Left ventricle myocardium inferior (tissue), 1 donor: ENCODE measurements at regions not wholly inside any gene's neighbourhood (a gene's known extent, or its start where the extent isn't known, plus 50 kb on each side); places are given as distances from the start of the nearest gene placed in this dataset.
A peak's percentile ranks its signal among the peaks of the same experiment; 100 is the strongest.

Source experiments
- DNase-seq: peaks from one replicate; pipeline ENCODE4 v3.0.0-alpha.2; 2020
- H3K27ac ChIP-seq: fragments of 200-600 bp; replicated peaks from 2 replicates; pipeline ENCODE4 v1.8.0; 2021
- H3K27me3 ChIP-seq: fragments of 200-600 bp; 2 replicates; pipeline ENCODE4 v1.8.0; 2021; ENCODE audit warnings: low read depth
- H3K36me3 ChIP-seq: fragments of 200-600 bp; 2 replicates; pipeline ENCODE4 v1.8.0; 2021
- H3K4me1 ChIP-seq: fragments of 200-600 bp; 2 replicates; pipeline ENCODE4 v1.8.0; 2021
- H3K4me3 ChIP-seq: fragments of 200-600 bp; 2 replicates; pipeline ENCODE4 v1.8.0; 2021; ENCODE audit warnings: mild to moderate bottlenecking, moderate library complexity
- H3K9me3 ChIP-seq: fragments of 200-600 bp; replicated peaks from 2 replicates; pipeline ENCODE4 v1.8.0; 2021
- intact Hi-C: fragments of 100-400 bp; cut with micrococcal nuclease; formaldehyde crosslinking; loops from one replicate; pipeline ENCODE4 v1.11.0; 2022
- TF ChIP-seq, protein P1 (sequence below): fragments of 200-600 bp; IDR thresholded peaks from 2 replicates; pipeline ENCODE4 v1.8.0; 2021; ENCODE audit warnings: antibody characterized with exemption, mild to moderate bottlenecking, borderline replicate concordance
- donor health status: DM: no; HTN: yes; CAD: no; lungs with severe emphysema.

DNA sequence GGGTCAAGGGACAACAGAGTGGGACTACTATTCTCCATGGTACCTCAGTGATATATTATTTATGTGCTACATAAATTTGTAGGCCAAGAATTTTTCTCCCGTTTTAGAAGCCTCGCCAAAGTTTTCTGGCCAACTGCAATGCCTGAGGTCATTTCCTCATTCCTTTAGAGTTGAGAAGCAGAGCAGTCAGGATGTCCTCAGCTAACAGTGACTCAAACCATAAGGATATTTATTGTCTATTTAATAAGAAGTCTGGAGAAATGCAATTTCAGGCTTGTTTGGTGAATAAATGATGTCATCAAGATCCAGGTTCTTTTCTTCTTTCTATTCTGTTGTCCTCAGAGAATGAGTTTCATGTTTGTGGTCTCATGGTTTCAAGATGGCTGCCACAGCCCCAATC is 91.0 kb downstream of the ADCYAP1 start:
- no peaks in the 10 kb centered on the region for H3K4me1 ChIP-seq
- DNase-seq, result no peak
- TF ChIP-seq, protein P1, sequence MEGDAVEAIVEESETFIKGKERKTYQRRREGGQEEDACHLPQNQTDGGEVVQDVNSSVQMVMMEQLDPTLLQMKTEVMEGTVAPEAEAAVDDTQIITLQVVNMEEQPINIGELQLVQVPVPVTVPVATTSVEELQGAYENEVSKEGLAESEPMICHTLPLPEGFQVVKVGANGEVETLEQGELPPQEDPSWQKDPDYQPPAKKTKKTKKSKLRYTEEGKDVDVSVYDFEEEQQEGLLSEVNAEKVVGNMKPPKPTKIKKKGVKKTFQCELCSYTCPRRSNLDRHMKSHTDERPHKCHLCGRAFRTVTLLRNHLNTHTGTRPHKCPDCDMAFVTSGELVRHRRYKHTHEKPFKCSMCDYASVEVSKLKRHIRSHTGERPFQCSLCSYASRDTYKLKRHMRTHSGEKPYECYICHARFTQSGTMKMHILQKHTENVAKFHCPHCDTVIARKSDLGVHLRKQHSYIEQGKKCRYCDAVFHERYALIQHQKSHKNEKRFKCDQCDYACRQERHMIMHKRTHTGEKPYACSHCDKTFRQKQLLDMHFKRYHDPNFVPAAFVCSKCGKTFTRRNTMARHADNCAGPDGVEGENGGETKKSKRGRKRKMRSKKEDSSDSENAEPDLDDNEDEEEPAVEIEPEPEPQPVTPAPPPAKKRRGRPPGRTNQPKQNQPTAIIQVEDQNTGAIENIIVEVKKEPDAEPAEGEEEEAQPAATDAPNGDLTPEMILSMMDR, result no peak
- peak overlapping the region; percentile 6 for H3K27ac ChIP-seq
- H3K27me3 ChIP-seq, result no peaks in the 10 kb centered on the region
- H3K4me3 ChIP-seq, result no peak overlapping the region
- H3K9me3 ChIP-seq, result peaks cover 9% of the 10 kb centered on the region
- intact Hi-C loops, result no loop called here
- H3K36me3 ChIP-seq, result no peaks in the 10 kb centered on the region

DNA sequence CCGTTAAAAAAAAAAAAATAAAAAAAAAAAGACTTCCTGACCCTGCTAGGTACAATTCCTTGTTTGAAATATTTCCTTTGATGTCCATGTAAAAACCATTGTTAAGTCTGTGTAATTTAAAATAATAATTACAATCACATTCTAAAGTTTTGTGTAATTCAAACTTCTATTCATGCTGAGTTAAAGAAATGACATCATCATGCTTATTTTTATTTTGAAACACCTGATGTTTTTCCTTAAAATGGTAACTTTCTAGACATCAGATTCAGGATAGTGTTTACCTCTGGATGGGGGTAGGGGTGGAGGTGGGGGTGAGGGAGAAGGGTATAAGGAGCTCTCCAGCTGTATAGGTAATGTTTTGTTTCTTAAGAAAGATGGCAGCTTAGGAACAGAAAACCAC is 92.8 kb downstream of the ADCYAP1 start:
- H3K9me3 ChIP-seq, result peaks cover 9% of the 10 kb centered on the region
- TF ChIP-seq, protein P1, result no peak
- no peaks in the 10 kb centered on the region for H3K27me3 ChIP-seq
- H3K4me3 ChIP-seq, result no peak overlapping the region
- H3K4me1 ChIP-seq, result no peaks in the 10 kb centered on the region
- no peak overlapping the region for H3K27ac ChIP-seq
- no peak for DNase-seq
- intact Hi-C loops, result no loop called here
- H3K36me3 ChIP-seq, result no peaks in the 10 kb centered on the region

DNA sequence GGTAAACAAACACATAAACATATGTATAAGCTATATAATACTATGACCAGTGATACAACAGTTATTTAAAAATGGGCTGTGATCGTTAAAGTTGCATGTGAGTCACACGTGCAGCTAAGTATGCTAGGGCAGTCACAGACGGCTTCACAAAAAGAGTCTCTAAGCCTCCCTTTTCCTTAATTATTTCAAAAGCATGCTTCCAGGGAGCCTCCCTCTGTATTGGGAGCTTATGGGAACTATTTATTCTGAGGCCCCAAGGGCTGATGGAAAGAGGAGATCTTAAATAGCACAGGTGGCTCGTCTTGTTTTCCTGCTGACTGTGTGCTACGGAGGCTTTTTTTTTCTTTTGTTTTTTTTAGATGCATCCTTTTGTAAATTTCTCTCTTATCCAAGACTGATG is 94.3 kb downstream of the ADCYAP1 start:
- H3K4me1 ChIP-seq, result no peaks in the 10 kb centered on the region
- H3K9me3 ChIP-seq, result no peaks in the 10 kb centered on the region
- H3K27ac ChIP-seq, result no peak overlapping the region
- DNase-seq, result no peak
- TF ChIP-seq, protein P1, result no peak
- no peaks in the 10 kb centered on the region for H3K36me3 ChIP-seq
- H3K4me3 ChIP-seq, result no peak overlapping the region
- no peaks in the 10 kb centered on the region for H3K27me3 ChIP-seq
- intact Hi-C loops, result no loop called here

DNA sequence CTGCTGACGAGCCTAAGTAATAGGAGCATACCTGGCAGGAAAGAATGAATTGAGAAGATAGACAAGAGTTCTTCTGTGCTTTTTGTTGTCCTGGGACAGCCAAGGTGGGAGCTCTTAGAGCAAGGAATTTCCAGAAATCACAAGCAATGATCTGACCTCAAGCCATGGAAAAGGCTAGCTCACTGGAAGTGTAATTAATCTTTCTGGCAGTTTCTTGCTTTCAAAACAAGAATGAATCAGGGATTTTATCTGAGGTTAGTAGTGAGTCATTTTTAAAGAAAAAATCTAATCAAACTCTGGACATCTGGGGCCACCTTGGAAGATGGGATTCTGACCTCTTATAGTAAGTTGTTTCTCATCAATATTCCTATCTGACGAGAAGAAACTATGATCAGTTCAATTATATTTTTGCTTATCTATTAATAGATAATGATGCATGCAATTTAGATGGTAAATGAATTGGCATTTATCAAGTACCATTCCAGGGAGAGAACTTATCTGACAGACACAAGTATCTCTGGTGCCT is 98.0 kb downstream of the ADCYAP1 start:
- Histone ChIP-seq H3K27ac (no peak overlapping the region), H3K9me3 (no peaks in the 10 kb centered on the region), H3K4me1 (no peaks in the 10 kb centered on the region), H3K27me3 (no peaks in the 10 kb centered on the region), H3K36me3 (no peaks in the 10 kb centered on the region), H3K4me3 (no peak overlapping the region)
- TF ChIP-seq, protein P1, result no peak
- no peak for DNase-seq
- intact Hi-C loops, result no loop called here

DNA sequence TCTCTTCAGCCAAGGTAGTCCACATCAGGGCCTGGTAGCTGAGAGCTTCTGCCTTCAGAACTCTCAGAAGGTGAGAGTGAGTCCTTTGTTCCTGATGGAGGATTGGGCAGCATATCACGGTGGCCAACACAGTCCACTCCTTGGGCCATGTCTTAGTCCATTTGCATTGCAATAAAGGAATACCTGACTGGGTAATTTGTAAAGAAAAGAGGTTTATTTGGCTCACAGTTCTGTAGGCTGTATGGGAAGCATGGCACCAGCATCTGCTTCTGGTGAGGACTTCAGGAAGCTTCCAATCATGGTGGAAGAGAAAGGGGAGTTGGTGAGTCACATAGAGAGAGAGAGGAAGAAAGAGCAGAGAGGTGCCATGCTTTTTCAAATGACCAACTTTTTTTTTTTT is 98.8 kb downstream of the ADCYAP1 start:
- H3K4me3 ChIP-seq, result no peak overlapping the region
- no peak overlapping the region for H3K27ac ChIP-seq
- intact Hi-C loops, result no loop called here
- no peaks in the 10 kb centered on the region for H3K27me3 ChIP-seq
- H3K36me3 ChIP-seq, result no peaks in the 10 kb centered on the region
- TF ChIP-seq, protein P1, result no peak
- no peaks in the 10 kb centered on the region for H3K4me1 ChIP-seq
- H3K9me3 ChIP-seq, result no peaks in the 10 kb centered on the region
- no peak for DNase-seq

DNA sequence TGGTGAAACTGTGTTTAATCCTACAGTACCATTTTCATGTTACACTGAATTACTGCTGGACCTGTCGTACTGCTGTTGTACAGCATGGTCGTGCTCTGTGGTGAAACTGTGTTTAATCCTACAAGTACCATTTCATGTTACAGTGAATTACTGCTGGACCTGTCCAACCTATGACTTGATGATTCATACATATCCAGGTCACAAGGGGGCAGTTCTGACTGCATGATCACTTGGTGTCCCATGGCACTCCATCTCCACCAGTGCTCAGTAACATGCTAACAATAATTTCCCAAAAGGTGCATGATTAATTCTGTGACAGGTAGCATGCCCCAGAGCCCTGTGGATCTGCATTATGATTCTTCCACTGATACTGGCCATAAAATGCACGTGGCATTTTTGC is 101.6 kb downstream of the ADCYAP1 start:
- Histone ChIP-seq H3K9me3 (no peaks in the 10 kb centered on the region), H3K27me3 (no peaks in the 10 kb centered on the region), H3K36me3 (no peaks in the 10 kb centered on the region), H3K27ac (no peak overlapping the region), H3K4me3 (no peak overlapping the region), H3K4me1 (no peaks in the 10 kb centered on the region)
- DNase-seq, result no peak
- TF ChIP-seq, protein P1, result no peak
- intact Hi-C loops, result no loop called here
